Endothelial cell of hepatic sinusoid (primary cell): ENCODE measurements at regions not wholly inside any gene's neighbourhood (a gene's known extent, or its start where the extent isn't known, plus 50 kb on each side); places are given as distances from the start of the nearest gene placed in this dataset.

Experiments used
- in situ Hi-C: cut with HindIII; loops from 2 replicates; pipeline ENCODE4 v1.10.0; 2017; ENCODE audit warnings: low sequenced_read_pairs

DNA sequence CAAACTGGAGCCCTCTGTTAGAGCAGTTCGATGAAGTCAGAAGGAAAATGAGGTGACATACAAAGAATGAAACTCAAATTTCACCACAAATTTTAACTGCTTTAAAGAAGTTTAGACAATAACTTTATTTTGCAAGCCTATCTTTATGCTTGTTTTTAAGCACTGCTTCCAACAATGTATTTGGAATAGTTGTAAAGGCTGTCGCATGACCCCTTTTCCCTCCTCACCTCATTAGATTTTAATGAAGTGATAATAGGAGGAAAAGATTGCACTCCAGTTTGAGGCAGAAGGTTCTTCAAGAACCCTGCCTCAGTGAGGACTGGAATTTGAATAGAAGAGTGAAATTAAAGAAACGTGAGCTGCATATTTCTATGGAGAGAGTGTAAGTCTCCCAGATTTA is 386.1 kb upstream of the NR3C2 start:
- in situ Hi-C loops = no loop called here

DNA sequence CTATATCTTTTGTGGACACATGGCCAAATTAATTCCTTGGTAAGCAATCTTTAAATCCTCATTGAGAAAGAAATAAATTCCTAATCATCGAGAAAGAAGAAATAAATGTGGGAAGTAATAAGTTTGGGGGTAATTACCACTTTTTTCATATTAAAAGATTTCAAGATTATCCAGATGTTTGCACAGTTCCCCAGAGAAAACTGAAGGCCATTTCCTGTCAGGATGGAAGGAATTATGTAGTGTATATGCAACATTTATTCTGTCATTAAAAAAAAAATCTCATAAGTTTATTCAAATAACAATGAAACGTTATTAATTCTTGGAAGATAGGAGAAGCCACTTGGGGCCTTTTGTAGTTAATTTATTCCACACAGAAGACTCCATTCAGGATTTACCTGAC is 385.6 kb upstream of the NR3C2 start:
- in situ Hi-C loops = no loop called here

DNA sequence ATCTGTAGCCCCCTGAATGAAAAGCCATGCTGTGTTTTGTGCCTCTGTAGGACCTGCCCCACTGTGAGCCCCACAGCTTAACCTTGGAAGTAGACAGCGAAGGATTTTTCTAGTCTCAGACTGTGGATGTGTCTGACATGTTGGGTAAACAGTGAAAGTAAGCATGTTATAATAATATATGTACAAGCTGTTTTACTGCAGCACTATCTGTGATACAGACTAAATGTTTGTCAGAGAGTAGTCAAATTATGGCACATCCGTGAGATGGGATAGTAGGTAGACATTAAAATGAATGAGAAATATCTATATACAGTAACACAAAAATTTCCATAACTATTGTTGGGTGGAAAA is 381.2 kb upstream of the NR3C2 start:
- in situ Hi-C loops = no loop called here

DNA sequence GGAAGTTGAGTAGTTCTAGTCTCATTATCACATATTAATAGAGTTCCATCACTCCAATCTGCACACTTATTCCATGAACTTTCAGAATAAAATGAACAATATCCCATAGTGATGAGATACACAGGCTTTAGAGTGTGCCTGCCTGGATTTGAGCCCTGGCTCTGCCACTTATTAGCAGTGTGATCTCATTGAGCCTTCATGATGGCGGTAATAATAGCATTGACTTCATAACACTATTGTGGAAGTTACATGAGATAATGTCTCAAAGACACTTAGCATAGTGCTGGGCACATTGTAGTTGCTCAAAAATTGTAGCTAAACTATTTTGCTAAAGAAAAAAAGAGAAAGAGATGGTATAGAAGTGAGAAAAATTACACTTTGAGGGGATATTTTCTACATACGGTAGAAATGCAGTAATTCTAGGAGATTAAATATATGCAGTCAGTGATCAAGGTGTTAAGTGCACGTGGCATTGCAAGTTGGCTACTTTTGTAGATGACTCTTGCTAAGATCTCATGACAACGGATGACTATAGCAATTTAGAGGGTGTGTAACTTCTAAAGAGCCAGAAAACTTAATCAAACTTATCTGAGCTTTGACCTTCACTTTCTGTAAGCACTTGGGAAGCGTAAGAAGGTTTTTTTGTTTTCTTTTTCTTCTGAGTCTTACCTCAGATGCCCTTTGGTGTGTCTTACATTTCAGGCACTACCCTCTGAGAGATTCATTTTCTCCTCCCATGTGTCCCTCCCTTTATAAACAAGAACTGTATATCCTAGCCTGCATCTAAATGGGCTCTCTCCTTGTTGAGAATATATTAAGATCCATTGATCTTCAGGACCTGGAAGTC is 380.6 kb upstream of the NR3C2 start:
- in situ Hi-C loops = no loop called here

DNA sequence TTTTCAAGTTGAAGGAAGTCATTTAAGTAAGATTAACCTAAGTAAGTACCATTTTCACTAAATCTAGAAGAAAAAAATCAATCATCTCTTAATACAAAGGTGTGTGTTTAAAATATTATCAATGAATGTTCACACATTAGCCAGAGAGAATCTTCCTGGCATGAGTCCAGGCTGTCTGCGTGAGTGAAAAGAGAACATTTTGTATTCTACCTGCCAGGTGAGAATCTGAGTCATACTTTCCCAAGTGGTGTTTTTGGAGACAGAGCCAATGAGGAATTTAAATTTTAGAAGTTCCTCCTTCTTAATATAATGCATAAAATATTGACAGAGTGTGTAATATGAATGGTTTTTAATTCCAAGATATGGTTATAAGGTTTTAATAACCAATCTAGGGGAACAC is 371.8 kb upstream of the NR3C2 start:
- in situ Hi-C loops = no loop called here

DNA sequence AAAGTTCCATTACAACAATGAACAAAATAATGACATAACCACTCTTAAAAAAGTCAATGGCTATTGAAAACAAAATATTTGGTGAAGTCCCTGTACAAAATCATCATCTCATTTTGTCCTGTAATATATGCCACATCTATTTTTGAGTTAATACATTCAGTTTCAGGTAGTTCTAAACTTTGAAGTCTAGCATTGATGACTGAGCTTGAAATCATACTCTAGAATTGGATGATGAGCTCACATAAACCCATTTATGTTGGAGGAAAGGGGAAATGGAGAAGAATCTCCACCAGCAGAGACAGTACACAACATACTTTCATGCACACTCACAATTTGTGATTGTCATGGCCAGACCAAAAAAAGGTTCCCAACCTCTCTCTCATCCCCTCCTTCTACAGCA is 371.1 kb upstream of the NR3C2 start:
- in situ Hi-C loops = no loop called here

DNA sequence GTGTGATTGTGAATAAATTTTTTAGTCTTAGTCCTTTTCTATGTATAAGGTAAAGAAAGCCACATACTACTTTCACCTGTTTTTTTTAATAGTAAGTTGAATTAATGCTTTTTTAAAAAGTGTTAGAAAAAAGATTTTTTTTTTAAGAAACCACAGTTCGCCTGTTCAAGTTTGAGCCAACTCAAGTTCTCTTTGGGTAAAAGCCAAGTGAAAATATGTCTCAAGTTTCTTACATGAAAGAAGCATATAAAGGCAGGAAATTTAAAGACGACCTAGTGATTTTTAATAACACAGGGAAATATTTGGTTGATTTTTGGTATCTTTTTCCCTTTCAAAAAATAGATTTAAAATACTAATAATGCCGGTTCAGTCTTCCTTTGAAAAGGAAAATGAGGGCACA is 369.9 kb upstream of the NR3C2 start:
- in situ Hi-C loops = no loop called here

DNA sequence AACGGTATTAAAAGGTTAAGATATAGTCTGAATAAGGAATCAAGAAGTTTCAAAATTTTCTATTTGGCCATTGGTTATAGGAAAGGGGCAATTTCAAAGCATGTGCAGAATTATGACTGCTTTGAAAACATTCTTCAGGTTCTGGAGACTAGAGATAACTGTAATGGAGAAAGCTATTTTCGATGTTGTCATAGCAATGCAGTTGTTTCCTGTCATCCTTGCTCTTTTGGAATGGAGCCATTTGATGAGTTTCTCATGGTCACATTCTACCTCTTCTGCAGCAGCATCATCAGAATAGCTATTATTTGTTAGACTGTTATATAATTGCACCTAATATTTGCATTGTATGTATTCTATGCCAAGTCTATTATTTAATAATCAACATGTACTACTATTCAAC is 368.2 kb upstream of the NR3C2 start:
- in situ Hi-C loops = no loop called here

DNA sequence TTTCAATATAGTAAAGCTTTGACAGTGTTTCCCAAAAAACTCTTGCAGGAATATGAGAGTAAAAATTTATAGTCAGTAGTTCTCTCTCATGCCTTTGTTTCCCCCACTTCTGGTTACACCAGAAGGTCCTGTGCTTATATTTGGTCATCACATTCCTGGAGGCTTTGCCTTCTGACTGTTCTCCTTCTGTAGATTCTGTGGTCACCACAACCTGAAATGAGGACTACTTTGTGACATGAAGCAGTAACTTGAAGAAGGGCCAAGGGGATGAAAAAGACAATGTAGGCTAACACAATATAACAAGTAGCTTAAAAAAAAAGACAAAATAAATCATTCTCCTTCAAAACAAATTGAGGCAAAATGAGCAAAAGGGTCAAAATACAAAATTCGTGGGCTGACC is 366.2 kb upstream of the NR3C2 start:
- in situ Hi-C loops = no loop called here

DNA sequence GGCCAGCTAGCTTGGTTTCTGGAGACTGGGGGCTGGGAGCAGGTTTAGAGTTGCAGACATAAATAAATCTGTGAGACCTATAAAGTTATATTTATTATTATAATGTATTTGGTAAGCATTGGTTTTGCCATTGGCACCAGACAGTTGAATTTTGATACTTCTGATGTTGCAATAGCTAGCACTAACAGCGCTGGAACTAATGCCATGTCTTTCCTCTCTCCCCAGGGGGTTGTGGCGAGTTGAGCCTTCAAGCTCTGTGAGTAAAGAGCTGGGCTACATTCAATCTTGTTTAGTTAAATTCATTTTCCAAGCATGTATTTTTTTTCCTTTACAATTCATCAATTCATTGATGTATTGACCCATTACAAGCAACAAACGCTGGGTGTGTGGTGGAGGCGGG is 358.7 kb upstream of the NR3C2 start:
- in situ Hi-C loops = no loop called here

DNA sequence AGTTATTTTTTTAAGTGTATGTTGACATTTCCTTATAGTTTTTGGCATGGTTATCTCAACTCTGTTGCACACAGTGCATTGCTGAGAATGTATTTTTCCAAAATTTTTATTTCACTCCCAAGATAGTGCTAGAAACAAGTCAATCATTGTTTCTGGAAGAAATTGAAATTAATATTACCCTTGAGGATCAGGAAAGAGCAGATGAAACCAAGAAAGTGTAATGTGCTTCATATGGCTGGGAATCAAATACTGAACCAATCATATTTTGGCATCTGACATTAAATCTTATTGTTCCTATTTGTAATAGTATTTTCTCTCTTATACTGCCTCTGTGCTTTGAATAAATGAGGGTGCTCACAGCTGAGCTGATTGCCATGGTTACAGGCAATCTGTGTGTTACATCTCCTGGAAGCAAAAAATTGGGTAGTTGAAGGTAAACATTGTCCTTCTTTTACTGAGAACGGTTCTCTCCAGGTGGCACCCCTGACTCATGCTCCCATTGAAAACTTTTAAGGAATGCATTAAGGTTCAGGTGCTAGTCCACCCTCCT is 358.2 kb upstream of the NR3C2 start:
- in situ Hi-C loops = no loop called here

DNA sequence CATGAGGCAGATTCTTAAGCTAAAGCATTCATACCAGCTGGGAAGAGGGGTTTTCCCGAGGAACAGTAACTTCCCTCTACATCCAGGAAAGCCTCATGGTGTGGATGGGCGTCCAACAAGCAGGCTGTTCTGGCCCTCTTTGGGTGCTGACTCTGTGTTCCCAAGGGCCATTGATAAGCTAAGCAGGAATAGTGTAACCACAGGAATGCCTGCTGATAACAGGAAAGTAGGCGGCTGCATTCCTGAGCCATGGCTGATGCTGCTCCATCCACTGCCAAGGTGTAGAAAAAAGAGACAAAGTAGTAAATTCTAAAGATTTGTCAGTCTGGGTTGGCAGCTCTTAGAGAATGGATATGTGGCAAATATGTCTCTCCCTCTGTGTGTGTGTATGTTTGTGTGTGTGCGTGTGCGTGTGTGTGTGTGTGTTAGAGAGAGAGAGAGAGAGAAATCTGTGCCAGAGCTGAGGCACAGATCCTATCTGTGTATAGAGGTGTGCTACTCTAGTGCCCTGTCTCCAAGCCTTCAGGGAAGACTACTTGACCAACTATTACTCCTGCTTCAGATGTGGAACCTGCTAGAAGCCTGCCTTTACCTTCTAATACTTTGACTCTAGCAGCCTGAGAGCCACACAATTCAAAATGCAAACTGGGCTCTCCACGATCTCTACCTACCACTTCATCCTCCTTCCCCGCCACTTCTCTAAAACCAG is 353.1 kb upstream of the NR3C2 start:
- in situ Hi-C loops = loop anchor here (5.0 kb wide), 1 partner anchor 67 kb away; no protein-coding TSS in a partner anchor

DNA sequence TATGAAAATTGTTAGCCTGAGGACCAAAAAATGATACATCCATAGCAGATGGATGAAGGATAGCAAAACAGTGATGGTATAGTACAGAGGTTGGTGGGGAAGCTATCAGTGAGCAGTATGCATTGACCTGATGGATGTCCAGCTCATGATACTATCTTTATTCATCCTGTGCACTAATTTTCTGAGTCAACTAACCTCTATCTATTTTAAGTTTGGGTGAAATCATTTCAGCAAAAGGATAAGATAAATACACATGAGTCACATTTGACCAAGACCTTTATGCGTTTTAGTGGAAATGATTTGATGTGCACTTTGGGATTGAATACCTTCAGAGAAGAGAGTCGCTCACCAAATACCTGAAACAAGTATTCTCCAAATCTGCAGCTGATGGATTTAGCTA is 351.0 kb upstream of the NR3C2 start:
- in situ Hi-C loops = no loop called here

DNA sequence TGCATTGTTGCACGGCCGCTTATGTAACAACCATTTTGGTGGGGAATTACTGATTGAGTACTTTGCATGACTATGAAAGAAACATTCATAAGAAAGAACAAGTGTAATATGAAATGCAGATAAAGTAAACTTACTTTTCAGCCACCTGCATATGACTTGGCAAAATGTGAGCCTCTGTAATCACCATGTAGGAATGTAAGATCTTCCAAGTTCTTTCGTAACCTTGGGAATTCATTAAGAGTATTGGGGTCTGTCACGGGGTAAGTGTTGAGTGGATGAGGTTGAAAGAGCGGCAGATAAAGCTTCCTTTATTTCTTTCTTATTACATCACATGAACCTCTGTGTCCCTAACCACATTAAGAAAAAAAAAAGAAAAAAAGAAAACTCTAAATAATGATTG is 348.5 kb upstream of the NR3C2 start:
- in situ Hi-C loops = no loop called here

DNA sequence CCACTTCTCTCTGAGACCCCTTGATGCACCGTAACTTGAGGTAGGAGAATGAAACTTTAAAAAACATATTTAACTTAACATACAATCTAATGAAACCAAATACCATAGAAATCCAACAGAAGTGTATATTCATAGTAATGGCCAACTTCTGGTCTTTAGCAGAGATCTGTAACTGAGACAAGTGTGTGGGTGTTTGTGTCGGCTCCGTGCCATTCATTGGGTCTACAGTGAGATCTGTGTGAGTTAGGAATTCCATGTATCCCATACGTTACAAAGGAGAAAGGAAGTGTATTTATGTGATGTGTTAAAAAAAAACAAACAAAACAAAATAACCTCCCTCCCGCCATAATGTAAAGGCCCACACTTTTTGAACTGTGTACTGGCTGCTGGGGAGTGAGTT is 348.0 kb upstream of the NR3C2 start:
- in situ Hi-C loops = no loop called here

DNA sequence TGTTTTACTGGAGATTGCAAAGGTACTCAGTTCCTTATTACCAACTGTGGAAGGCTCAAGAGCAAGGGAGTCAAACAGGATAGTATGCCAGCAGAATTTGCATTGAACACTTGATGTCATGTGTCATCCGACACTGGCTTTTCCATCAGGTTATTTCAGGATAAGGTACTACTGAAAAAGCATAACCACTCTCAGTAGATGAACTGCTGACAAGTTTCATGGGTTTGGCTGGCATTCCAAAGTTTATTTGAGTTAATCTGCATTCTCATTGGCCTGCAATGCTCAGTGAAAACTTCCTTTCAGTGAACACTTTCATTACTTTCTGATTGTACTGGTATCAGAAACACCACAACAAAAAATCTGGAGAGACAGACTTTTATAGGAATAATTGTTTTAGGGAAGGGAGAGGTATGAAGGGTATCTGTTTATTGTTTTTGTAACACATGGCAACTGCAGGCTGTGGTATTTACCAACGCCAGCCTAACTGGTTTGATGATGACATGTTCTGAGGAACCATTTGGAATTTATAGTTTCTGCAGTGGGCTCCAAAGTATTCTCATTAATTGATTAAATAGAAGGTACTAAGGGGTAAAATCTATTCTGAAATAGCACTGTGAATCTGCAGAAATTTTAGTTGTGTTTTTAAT is 345.7 kb upstream of the NR3C2 start:
- in situ Hi-C loops = no loop called here

DNA sequence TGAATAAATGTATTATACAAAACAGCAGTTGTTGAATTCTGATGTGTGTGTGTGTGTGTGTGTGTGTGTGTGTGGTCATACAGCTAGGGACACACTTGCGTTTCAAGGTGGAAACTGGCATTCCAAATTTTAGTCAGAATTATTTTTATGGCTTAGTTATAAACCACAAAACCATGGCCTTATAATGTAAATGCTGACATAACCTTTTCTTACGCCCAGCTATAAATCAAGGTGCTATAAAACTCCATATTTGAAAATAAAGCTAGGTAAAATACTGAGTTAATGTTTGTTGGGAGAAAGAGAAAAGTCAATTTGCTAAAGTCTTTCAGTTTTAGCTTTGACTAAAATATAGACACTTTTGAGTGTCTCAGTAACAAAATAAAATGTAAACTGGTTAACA is 345.1 kb upstream of the NR3C2 start:
- in situ Hi-C loops = no loop called here

DNA sequence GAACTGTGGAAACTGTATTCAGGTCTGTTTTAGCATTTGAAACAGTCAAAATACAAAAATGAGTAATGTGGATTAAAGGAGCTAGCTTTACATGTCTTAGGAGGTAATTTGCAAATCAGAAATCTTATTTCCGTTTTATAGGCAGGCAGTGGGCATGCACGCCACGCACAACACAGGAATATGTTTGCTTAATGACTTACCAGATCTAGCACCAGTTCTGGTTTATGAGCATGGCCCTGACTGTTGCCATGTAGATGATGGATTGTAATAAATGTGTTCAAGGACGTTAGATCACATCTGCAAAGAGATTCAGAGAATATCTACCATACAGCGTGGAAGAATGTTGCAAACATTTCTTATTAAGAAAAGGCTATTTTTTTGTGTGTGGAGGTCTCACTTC is 344.5 kb upstream of the NR3C2 start:
- in situ Hi-C loops = no loop called here

DNA sequence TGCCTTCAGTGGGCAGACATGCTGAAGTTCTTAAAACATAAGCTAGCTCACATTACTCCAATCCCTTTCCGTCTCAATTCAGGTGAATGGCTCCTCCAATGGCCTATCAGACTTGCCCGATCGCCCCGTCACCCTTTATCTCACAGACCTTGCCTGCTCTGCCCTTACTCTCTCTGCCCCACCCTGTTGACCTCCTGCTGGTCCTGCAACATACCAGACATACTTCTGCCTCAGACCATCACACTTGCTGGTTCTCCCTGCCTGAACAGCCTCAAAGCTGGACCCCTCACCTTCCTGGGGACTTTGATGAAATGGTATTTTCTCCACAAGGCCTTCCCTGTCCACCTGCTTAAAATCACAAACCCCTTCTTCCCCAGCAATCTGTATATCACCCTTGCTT is 340.1 kb upstream of the NR3C2 start:
- in situ Hi-C loops = no loop called here

DNA sequence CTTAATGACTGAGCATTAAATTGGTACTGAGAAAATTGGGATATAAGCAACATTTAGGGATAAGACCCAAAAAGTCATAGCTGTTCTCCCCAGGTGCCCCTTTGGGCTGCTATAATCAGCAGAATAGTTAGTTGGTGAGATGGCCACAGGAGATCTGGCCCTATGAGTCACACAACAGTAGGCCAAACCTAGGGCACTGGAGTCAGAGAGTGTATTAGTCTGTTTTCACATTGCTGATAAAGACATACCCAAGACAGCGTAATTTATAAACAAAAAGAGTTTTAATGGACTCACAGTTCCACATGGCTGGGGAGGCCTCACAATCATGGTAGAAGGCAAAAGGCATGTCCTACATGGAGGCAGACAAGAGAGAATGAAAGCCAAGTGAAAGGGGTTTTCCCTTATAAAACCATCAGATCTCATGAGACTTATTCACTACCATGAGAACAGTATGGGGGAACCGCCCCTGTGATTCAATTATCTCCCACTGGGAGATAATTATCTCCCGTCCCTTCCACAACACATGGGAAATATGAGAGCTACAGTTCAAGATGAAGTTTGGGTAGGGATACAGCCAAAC is 338.3 kb upstream of the NR3C2 start:
- in situ Hi-C loops = no loop called here

DNA sequence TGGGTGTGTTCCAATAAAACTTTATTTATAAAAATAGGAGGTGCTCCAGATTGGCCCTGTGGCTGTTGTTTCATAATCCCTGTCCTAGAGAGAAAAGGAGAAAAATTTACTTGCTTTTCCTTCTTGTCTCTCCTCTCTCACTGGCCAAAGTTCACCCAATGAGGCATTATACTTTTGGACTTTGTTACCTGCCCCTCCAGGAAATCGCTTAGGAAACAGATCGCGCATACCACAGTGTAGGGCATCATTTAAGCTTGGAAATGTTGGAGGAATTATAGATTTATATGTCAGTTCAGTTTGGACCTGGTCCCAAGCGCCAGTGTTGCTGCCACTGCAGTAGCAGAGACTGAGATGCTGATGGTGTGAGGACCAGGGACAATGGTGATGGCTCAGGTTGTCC is 337.6 kb upstream of the NR3C2 start:
- in situ Hi-C loops = no loop called here
